OCI-LY1 (cell line): ENCODE measurements at regions not wholly inside any gene's neighbourhood (a gene's known extent, or its start where the extent isn't known, plus 50 kb on each side); places are given as distances from the start of the nearest gene placed in this dataset.

ENCODE experiments used
- EZH2 ChIP-seq: fragments of 200-600 bp; sonication (generic), shearing (Covaris generic); IDR thresholded peaks from 2 replicates; pipeline ENCODE4 v1.8.0; 2017; ENCODE audit warnings: borderline replicate concordance, mixed run types, mild to moderate bottlenecking, antibody characterized with exemption, low read length, moderate library complexity, mixed read lengths
- TF ChIP-seq, protein P1 (sequence below): fragments of 200-600 bp; sonication (generic), shearing (Covaris generic); IDR thresholded peaks from 2 replicates; pipeline ENCODE4 v1.5.1; 2017; ENCODE audit warnings: mild to moderate bottlenecking, antibody characterized with exemption, low read length, moderate library complexity, mixed read lengths

DNA sequence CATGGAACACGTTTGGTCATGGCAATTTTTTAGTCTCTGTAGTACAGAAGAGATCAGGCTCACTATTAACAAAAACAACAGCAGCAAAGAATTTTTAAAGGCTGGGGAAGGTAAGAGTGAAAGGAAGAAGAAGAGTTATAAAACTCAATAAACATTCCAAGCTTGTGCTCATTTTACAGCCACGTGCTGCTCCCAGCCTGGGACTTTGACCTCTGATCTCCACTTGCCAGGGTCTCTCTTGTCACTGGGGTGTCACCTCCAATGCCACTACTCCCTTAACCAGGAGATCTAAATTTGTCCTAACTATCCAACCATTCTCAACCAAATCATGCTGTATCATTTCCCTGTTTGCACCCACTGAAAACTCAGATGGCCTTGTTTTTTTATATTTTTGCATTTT is 605.1 kb downstream of the VRK1 start:
- TF ChIP-seq, protein P1, sequence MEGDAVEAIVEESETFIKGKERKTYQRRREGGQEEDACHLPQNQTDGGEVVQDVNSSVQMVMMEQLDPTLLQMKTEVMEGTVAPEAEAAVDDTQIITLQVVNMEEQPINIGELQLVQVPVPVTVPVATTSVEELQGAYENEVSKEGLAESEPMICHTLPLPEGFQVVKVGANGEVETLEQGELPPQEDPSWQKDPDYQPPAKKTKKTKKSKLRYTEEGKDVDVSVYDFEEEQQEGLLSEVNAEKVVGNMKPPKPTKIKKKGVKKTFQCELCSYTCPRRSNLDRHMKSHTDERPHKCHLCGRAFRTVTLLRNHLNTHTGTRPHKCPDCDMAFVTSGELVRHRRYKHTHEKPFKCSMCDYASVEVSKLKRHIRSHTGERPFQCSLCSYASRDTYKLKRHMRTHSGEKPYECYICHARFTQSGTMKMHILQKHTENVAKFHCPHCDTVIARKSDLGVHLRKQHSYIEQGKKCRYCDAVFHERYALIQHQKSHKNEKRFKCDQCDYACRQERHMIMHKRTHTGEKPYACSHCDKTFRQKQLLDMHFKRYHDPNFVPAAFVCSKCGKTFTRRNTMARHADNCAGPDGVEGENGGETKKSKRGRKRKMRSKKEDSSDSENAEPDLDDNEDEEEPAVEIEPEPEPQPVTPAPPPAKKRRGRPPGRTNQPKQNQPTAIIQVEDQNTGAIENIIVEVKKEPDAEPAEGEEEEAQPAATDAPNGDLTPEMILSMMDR = no peak
- TF ChIP-seq EZH2 = no peak
